ENCODE measurements at regions not wholly inside any gene's neighbourhood (a gene's known extent, or its start where the extent isn't known, plus 50 kb on each side); places are given as distances from the start of the nearest gene placed in this dataset.

GRCh38 chr16:49012961-49013726 is 268.5 kb downstream of the CBLN1 start:
- peaks cover 0 to 4% (median 0%) of the 10 kb centered on the region in 4 donors for H3K9me3 ChIP-seq
- no peak for TF ChIP-seq CTCF (IDR thresholded peaks at IDR 0.05)
- no peak for TF ChIP-seq EP300 (IDR thresholded peaks at IDR 0.05)
- TF ChIP-seq POLR2AphosphoS5 (IDR thresholded peaks at IDR 0.05), result no peak
- TF ChIP-seq POLR2A (IDR thresholded peaks at IDR 0.05), result no peak
- no peak overlapping the region for H3K4me3 ChIP-seq
- no peak overlapping the region for H3K27ac ChIP-seq
- DNase-seq, result peak in 1 of 2 donors; percentile 61
- intact Hi-C loops (cut with DNase I; ENCODE audit: low total_unique reads), result no loop called here
- WGBS, 5 donors, result 42 to 63% (median 58%) methylated on average over 9 to 21 of the region's 21 CpGs
- peaks cover 0 to 45% (median 0%) of the 10 kb centered on the region in 3 donors for H3K27me3 ChIP-seq
- H3K4me1 ChIP-seq, result peaks cover 0 to 6% (median 0%) of the 10 kb centered on the region in 4 donors
- no peaks in the 10 kb centered on the region for H3K36me3 ChIP-seq

GRCh38 chr16:49011901-49012300 is 269.7 kb downstream of the CBLN1 start:
- Histone ChIP-seq H3K27me3 (peaks cover 0 to 43% (median 0%) of the 10 kb centered on the region in 3 donors), H3K36me3 (no peaks in the 10 kb centered on the region), H3K4me3 (no peak overlapping the region), H3K4me1 (peaks cover 0 to 6% (median 0%) of the 10 kb centered on the region in 4 donors), H3K27ac (no peak overlapping the region), H3K9me3 (peaks cover 0 to 4% (median 0%) of the 10 kb centered on the region in 4 donors)
- no peak for DNase-seq
- intact Hi-C loops (cut with DNase I; ENCODE audit: low total_unique reads), result no loop called here
- TF ChIP-seq CTCF (IDR thresholded peaks at IDR 0.05) (no peak), EP300 (IDR thresholded peaks at IDR 0.05) (no peak), POLR2A (IDR thresholded peaks at IDR 0.05) (no peak), POLR2AphosphoS5 (IDR thresholded peaks at IDR 0.05) (no peak)
- WGBS, 5 donors, result 7 to 22% (median 18%) methylated on average over 2 of the region's 2 CpGs

GRCh38 chr16:49010879-49011278 is 270.8 kb downstream of the CBLN1 start:
- peaks cover 0 to 43% (median 0%) of the 10 kb centered on the region in 3 donors for H3K27me3 ChIP-seq

GRCh38 chr16:49010396-49010795 is 271.2 kb downstream of the CBLN1 start:
- Histone ChIP-seq H3K27me3 (peaks cover 0 to 41% (median 0%) of the 10 kb centered on the region in 3 donors), H3K36me3 (no peaks in the 10 kb centered on the region), H3K4me3 (no peak overlapping the region), H3K4me1 (peaks cover 0 to 6% (median 0%) of the 10 kb centered on the region in 4 donors), H3K27ac (no peak overlapping the region), H3K9me3 (peaks cover 0 to 4% (median 0%) of the 10 kb centered on the region in 4 donors)
- intact Hi-C loops (cut with DNase I; ENCODE audit: low total_unique reads), result no loop called here
- TF ChIP-seq CTCF (IDR thresholded peaks at IDR 0.05) (no peak), POLR2AphosphoS5 (IDR thresholded peaks at IDR 0.05) (no peak), EP300 (IDR thresholded peaks at IDR 0.05) (no peak), POLR2A (IDR thresholded peaks at IDR 0.05) (no peak)
- DNase-seq, result no peak
- WGBS, 5 donors, result 65 to 74% (median 71%) methylated on average over 5 to 8 of the region's 8 CpGs

More at GRCh38 chr16:49010879-49011278, 270.8 kb downstream of the CBLN1 start:
- WGBS, 5 donors, result 76 to 83% (median 80%) methylated on average over 7 of the region's 7 CpGs
- Histone ChIP-seq H3K27ac (no peak overlapping the region), H3K4me3 (no peak overlapping the region), H3K9me3 (peaks cover 0 to 4% (median 0%) of the 10 kb centered on the region in 4 donors), H3K4me1 (peaks cover 0 to 6% (median 0%) of the 10 kb centered on the region in 4 donors), H3K36me3 (no peaks in the 10 kb centered on the region)
- DNase-seq, result no peak
- intact Hi-C loops (cut with DNase I; ENCODE audit: low total_unique reads), result no loop called here
- TF ChIP-seq CTCF (IDR thresholded peaks at IDR 0.05) (no peak), POLR2A (IDR thresholded peaks at IDR 0.05) (no peak), EP300 (IDR thresholded peaks at IDR 0.05) (no peak), POLR2AphosphoS5 (IDR thresholded peaks at IDR 0.05) (no peak)
